ENCODE measurements at regions not wholly inside any gene's neighbourhood (a gene's known extent, or its start where the extent isn't known, plus 50 kb on each side); places are given as distances from the start of the nearest gene placed in this dataset.

- no peak for DNase-seq
These were observed 115.2 kb downstream of the PAX1 start for GRCh38 chr20:21820688-21821087.

- DNase-seq: no peak
These were observed 114.6 kb downstream of the PAX1 start for GRCh38 chr20:21820045-21820444.

- no peak for DNase-seq
These were observed 106.9 kb downstream of the PAX1 start for GRCh38 chr20:21812379-21812778.

- DNase-seq: no peak
These were observed 104.6 kb downstream of the PAX1 start for GRCh38 chr20:21809961-21810523.

GRCh38 chr20:21808863-21809664 is 103.6 kb downstream of the PAX1 start:
- peak; percentile 37 for DNase-seq

- no peak for DNase-seq
These were observed 102.7 kb downstream of the PAX1 start for GRCh38 chr20:21808139-21808538.

GRCh38 chr20:21804802-21805201 is 99.3 kb downstream of the PAX1 start:
- no peak for DNase-seq

GRCh38 chr20:21801193-21801592 is 95.7 kb downstream of the PAX1 start:
- no peak for DNase-seq

GRCh38 chr20:21798384-21798783 is 92.9 kb downstream of the PAX1 start:
- no peak for DNase-seq

GRCh38 chr20:21796059-21796458 is 90.6 kb downstream of the PAX1 start:
- DNase-seq: no peak

GRCh38 chr20:21788082-21788481 is 82.6 kb downstream of the PAX1 start:
- DNase-seq: no peak

GRCh38 chr20:21781446-21782075 is 76.1 kb downstream of the PAX1 start:
- no peak for DNase-seq

- no peak for DNase-seq
These were observed 75.1 kb downstream of the PAX1 start for GRCh38 chr20:21780528-21780927.
